HG03064 (cell line): ENCODE measurements at regions not wholly inside any gene's neighbourhood (a gene's known extent, or its start where the extent isn't known, plus 50 kb on each side); places are given as distances from the start of the nearest gene placed in this dataset.
"Not testable (repeated sequence)": the region's sequence is repeated elsewhere in the genome, so short reads cannot be mapped to it uniquely, and the experiment has no call there.

ENCODE experiments used
- ATAC-seq: cut with Tn5 transposase; IDR thresholded peaks from one replicate; pipeline ENCODE4 v1.9.1; 2021; ENCODE audit warnings: low read depth; ENCODE audit not compliant: unreplicated experiment

- ATAC-seq = no peak
These were observed 194.0 kb downstream of the FAM181B start for GRCh38 chr11:82539669-82540068.

DNA sequence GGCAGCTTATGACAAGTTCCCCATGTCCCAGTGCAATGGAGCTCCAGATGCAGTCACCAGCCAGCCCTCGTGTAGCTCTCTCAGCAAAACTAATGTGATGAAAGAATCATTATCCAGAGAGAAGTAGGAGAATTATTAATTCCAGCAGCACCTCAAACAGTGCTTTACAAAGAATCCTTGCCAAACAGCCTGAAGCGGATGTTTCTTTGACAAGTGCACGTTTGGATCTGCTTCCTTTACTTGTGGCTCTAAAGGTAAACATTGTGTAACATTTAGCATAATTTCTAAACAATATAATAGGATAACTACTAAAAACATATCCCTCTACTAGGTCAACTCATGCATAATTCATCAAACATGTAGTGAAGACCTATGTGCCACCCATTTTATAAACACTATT is 197.0 kb downstream of the FAM181B start:
- ATAC-seq = no peak

- ATAC-seq = no peak
These were observed 199.9 kb downstream of the FAM181B start for GRCh38 chr11:82533628-82534327.

DNA sequence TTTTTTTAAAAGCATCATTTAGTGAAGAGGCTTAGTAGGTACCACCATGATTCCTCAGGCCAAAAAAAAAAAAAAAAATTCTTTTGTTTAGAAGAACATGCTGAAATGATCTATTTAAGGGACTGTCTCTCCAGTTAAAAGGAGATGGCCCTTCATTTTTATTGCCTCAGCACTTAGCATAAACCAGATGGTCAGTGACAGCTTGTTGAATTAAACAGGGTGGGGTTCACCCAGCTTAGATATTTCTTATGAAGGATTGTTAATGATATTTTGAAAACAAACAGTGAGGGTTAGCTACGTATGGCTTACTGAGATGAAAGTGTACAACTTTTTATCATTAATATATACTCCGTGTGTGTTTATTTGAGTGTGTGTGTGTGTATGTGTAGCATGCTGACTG is 203.7 kb downstream of the FAM181B start:
- no peak for ATAC-seq

GRCh38 chr11:82527081-82527584 is 206.5 kb downstream of the FAM181B start:
- no peak for ATAC-seq

DNA sequence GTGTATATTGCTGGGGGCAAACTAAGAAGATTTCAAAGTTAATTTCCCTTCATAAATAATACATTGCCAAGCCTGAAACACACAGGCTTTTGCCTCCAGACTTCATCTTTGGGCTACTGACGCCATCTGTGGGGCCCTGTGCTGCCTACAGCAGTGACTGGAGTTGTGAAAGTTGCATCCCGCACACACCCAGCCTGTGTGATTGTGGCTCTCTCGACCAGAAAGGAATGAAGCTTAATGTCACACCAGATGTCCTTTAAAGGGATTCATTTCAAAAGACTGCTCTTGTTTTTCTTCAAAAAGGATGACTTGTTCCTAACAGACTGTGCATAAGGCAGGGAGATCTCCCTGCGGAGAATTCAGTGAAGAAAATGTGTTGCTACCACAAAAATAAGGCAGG is 210.5 kb downstream of the FAM181B start:
- no peak for ATAC-seq

GRCh38 chr11:82521427-82521826 is 212.2 kb downstream of the FAM181B start:
- ATAC-seq = no peak

GRCh38 chr11:82507288-82507687 is 226.4 kb downstream of the FAM181B start:
- no peak for ATAC-seq

GRCh38 chr11:82505379-82505778 is 228.3 kb downstream of the FAM181B start:
- ATAC-seq = no peak

DNA sequence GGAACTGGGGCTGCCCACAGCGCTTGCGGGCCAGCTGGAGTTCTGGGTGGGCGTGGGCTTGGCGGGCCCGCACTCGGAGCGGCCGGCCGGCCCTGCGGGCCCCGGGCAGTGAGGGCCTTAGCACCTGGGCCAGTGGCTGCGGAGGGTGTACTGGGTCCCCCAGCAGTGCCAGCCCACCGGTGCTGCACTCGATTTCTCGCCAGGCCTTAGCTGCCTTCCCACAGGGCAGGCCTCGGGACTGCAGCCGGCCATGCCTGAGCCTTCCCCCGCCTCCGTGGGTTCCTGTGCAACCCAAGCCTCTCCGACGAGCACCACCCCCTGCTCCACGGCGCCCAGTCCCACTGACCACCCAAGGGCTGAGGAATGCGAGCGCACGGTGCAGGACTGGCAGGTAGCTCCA is 232.5 kb downstream of the FAM181B start:
- not testable (repeated sequence) for ATAC-seq

DNA sequence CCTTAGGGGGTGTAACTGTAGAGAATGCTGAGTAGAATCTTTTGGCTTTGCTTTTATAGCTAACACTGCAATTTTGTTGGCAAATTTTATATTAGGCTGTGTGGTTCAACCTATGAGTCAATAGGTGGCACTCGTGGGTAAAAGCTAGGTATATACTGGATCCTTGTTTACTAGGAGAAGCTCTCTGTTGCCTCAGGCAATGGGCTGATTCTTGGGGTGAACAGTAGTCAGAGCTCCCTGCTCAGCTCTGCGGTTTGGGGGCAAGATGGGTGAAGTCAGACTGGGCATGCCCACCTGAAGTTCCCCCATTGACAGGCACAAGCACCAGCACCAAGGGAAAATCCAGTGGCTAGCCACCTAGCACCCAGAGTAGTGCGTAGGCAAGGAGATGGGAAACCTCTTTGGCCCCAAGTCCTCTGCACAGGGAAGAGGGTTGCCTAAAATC is 238.7 kb downstream of the FAM181B start:
- ATAC-seq = no peak

GRCh38 chr11:82474876-82475275 is 258.8 kb downstream of the FAM181B start:
- ATAC-seq = no peak

DNA sequence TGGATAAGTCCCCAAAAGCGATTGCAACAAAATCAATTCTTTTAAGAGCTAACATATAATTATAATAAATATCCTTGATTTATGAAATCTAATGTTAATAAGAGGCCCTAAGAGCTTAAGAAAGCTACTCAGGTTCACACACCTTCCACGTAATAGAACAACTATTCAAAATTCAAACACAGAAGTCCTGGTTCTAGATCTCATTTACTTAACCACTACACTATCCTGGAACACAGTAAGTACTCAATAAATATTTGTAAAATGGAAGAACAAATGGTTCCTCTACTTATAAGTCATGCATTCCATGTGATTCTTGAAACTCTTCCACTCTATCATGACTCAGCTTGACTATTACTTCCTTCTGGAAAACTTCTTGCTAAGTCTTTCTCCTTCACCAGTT is 268.2 kb downstream of the FAM181B start:
- no peak for ATAC-seq

- no peak for ATAC-seq
These were observed 270.9 kb downstream of the FAM181B start for GRCh38 chr11:82462608-82463242.

DNA sequence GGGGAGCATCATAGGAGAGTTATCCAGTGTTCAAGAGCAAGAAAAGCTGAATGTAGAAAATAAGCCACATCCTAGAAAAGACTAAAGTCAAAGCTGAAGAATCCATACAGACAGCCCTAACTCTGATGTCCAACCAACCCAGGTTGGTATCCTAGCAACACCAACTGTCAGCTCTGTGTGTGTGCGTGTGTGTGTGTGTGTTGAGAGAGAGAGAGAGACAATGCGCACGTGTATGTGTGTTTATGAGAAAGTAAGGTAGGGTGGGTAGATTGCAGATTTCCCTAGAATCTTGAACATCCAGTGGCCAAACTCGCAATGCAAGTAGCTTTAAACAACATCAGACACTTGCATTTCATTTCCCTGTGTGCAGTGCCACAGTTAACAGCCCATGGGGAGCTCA is 274.9 kb downstream of the FAM181B start:
- no peak for ATAC-seq

DNA sequence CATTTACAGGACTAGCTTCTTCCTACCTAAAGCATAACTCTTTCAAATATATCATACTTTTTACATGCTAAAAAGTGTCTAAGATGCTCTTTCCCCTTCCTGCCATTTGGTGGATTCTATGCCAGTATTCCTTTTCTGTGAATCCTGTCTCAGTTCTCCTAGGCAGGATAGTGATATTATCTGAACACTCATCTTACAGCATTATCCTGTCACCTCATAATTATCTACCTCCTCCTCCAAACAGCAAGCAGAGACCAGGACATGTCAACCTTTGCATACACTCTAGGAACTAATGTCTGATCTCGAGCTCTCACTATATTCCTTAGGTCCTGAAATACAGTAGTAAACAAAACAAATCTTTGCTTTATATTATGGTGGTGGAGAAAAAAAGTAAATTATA is 275.5 kb downstream of the FAM181B start:
- ATAC-seq = no peak

GRCh38 chr11:82450996-82451395 is 282.7 kb downstream of the FAM181B start:
- ATAC-seq = no peak

DNA sequence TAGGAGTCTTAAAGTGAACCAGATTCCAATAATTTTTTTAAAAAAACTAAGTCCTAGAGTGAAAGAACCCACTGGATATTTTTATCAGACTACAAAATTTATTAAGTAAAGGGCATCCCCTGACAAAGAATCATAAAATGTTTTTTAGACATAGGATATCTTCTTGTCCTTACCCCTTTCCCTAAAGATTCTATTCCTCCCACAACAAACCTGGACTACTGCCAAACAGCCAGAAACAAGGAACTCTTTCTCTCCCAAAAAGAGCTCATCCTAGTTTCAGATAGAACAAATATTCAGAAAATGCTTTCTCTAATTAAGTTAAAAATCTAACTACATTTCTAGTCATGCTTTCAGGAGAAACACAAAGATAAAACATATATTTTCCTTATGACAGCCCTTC is 327.1 kb downstream of the FAM181B start:
- ATAC-seq = no peak

DNA sequence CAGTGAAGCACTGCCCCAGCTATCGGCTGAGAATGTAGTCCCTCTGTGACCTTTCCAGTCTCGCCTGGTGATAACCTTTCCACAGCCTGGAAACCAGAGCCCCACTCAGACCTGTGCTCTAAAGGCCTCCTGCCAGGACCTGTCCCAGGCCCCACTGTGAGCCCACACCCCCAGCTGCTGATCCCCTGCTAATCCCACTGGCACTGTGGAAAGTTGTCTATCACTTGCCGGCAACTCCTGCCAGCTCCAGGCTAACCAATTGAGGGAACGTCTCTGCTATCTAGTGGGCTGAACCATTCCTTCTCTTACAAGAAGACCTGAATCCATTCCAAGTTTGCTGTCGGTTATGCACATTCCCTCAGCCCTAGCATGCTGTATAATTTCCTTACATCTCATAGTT is 328.2 kb downstream of the FAM181B start:
- ATAC-seq = no peak

DNA sequence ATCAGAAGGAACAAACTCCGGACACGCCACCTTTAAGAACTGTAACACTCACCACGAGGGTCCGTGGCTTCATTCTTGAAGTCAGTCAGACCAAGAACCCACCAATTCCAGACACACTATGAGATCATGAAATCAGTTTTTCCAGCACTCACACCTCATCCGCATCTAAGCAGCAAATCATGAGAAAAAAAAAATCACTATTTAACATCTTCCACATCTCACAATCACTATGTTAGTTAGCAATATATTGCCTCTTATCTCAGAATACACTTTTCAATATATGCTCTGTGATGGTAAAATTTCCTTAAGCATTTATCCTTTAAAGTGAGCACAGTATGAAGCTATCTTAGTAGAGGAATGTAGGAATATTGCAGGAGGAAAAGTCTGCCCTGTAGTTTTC is 328.7 kb downstream of the FAM181B start:
- ATAC-seq = no peak

DNA sequence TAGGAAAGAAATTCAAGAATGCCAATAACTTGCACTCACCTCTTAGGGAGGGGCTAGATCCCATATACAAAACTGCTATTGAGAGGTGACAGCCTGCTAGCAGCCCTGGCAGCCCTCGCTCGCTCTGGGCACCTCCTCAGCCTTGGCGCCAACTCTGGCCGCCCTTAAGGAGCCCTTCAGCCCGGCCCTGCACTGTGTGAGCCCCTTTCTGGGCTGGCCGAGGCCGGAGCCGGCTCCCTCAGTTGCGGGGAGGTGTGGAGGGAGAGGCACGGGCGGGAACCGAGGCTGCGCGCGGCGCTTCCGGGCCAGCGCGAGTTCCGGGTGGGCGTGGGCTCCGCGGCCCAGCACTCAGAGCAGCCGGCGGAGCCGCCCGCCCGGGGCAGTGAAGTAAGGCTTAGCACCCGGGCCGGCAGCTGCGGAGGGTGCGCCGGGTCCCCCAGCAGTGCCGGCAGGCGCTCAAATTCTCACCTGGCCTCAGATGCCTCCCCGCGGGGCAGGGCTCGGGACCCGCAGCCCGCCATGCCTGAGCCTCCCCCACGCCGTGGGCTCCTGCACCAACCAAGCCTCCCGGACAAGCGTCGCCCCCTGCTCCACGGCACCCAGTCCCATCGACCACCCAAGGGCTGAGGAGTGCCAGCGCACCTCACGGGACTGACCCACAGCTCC is 329.9 kb downstream of the FAM181B start:
- no peak for ATAC-seq
